ENCODE measurements at regions not wholly inside any gene's neighbourhood (a gene's known extent, or its start where the extent isn't known, plus 50 kb on each side); places are given as distances from the start of the nearest gene placed in this dataset.

GRCh38 chr16:60510208-60510607 is 1526.0 kb downstream of the CDH8 start:
- no peak overlapping the region for H3K27ac Mint-ChIP-seq (ENCODE audit: unreplicated experiment)
- H3K36me3 Mint-ChIP-seq (ENCODE audit: unreplicated experiment) = no peaks in the 10 kb centered on the region
- peaks cover 6% of the 10 kb centered on the region for H3K9me3 Mint-ChIP-seq (ENCODE audit: unreplicated experiment)
- TF ChIP-seq CTCF (IDR thresholded peaks at IDR 0.05) = no peak
- H3K27me3 Mint-ChIP-seq (ENCODE audit: unreplicated experiment) = no peaks in the 10 kb centered on the region
- DNase-seq (ENCODE audit: extremely low spot score, unreplicated experiment) = no peak
- no peak overlapping the region for H3K4me3 Mint-ChIP-seq (ENCODE audit: unreplicated experiment)
- H3K4me1 Mint-ChIP-seq (ENCODE audit: unreplicated experiment) = no peaks in the 10 kb centered on the region

GRCh38 chr16:60491273-60491672 is 1545.0 kb downstream of the CDH8 start:
- peaks cover 3% of the 10 kb centered on the region for H3K27me3 Mint-ChIP-seq (ENCODE audit: unreplicated experiment)
- no peak overlapping the region for H3K4me3 Mint-ChIP-seq (ENCODE audit: unreplicated experiment)
- H3K9me3 Mint-ChIP-seq (ENCODE audit: unreplicated experiment) = no peaks in the 10 kb centered on the region
- no peak overlapping the region for H3K27ac Mint-ChIP-seq (ENCODE audit: unreplicated experiment)
- no peak for DNase-seq (ENCODE audit: extremely low spot score, unreplicated experiment)
- TF ChIP-seq CTCF (IDR thresholded peaks at IDR 0.05) = no peak
- no peaks in the 10 kb centered on the region for H3K36me3 Mint-ChIP-seq (ENCODE audit: unreplicated experiment)
- H3K4me1 Mint-ChIP-seq (ENCODE audit: unreplicated experiment) = no peaks in the 10 kb centered on the region

GRCh38 chr16:60485872-60486489 is 1550.3 kb downstream of the CDH8 start:
- Mint-ChIP-seq H3K9me3 (ENCODE audit: unreplicated experiment) (no peaks in the 10 kb centered on the region), H3K27me3 (ENCODE audit: unreplicated experiment) (no peaks in the 10 kb centered on the region), H3K4me3 (ENCODE audit: unreplicated experiment) (no peak overlapping the region), H3K4me1 (ENCODE audit: unreplicated experiment) (no peaks in the 10 kb centered on the region), H3K27ac (ENCODE audit: unreplicated experiment) (no peak overlapping the region), H3K36me3 (ENCODE audit: unreplicated experiment) (no peaks in the 10 kb centered on the region)
- no peak for TF ChIP-seq CTCF (IDR thresholded peaks at IDR 0.05)
- no peak for DNase-seq (ENCODE audit: extremely low spot score, unreplicated experiment)

- no peaks in the 10 kb centered on the region for H3K27me3 Mint-ChIP-seq (ENCODE audit: unreplicated experiment)
- no peaks in the 10 kb centered on the region for H3K9me3 Mint-ChIP-seq (ENCODE audit: unreplicated experiment)
- DNase-seq (ENCODE audit: extremely low spot score, unreplicated experiment) = no peak
- no peak overlapping the region for H3K27ac Mint-ChIP-seq (ENCODE audit: unreplicated experiment)
- no peak overlapping the region for H3K4me3 Mint-ChIP-seq (ENCODE audit: unreplicated experiment)
- no peaks in the 10 kb centered on the region for H3K4me1 Mint-ChIP-seq (ENCODE audit: unreplicated experiment)
- no peaks in the 10 kb centered on the region for H3K36me3 Mint-ChIP-seq (ENCODE audit: unreplicated experiment)
- no peak for TF ChIP-seq CTCF (IDR thresholded peaks at IDR 0.05)
Observed at GRCh38 chr16:60484901-60485300, 1551.3 kb downstream of the CDH8 start.

- H3K27ac Mint-ChIP-seq (ENCODE audit: unreplicated experiment) = no peak overlapping the region
- H3K9me3 Mint-ChIP-seq (ENCODE audit: unreplicated experiment) = no peaks in the 10 kb centered on the region
- no peaks in the 10 kb centered on the region for H3K36me3 Mint-ChIP-seq (ENCODE audit: unreplicated experiment)
- no peak for DNase-seq (ENCODE audit: extremely low spot score, unreplicated experiment)
- peaks cover 2% of the 10 kb centered on the region for H3K27me3 Mint-ChIP-seq (ENCODE audit: unreplicated experiment)
- no peak for TF ChIP-seq CTCF (IDR thresholded peaks at IDR 0.05)
- no peak overlapping the region for H3K4me3 Mint-ChIP-seq (ENCODE audit: unreplicated experiment)
- H3K4me1 Mint-ChIP-seq (ENCODE audit: unreplicated experiment) = no peaks in the 10 kb centered on the region
Observed at GRCh38 chr16:60481591-60481990, 1554.6 kb downstream of the CDH8 start.
